Nephron (organoid): ENCODE measurements at regions not wholly inside any gene's neighbourhood (a gene's known extent, or its start where the extent isn't known, plus 50 kb on each side); places are given as distances from the start of the nearest gene placed in this dataset.

Source experiments
- H3K27ac Mint-ChIP-seq, 3 experiments: 2 replicates each; pipeline ENCODE4 v1.8.0; 2020; ENCODE audit warnings: mixed read lengths in 3 of 3, mild to moderate bottlenecking in 2 of 3, moderate library complexity in 1 of 3
- H3K27me3 Mint-ChIP-seq: 2 replicates; pipeline ENCODE4 v1.8.0; 2021; ENCODE audit warnings: low read depth, mild to moderate bottlenecking, moderate library complexity, mixed read lengths
- H3K36me3 Mint-ChIP-seq: 2 replicates; pipeline ENCODE4 v1.8.0; 2020; ENCODE audit warnings: low read depth, mixed read lengths
- H3K4me1 Mint-ChIP-seq: 2 replicates; pipeline ENCODE4 v1.8.0; 2020; ENCODE audit warnings: mixed read lengths
- H3K4me3 Mint-ChIP-seq, 3 experiments: 2 replicates each; pipeline ENCODE4 v1.8.0; 2020; ENCODE audit warnings: mild to moderate bottlenecking in 3 of 3, mixed read lengths in 3 of 3, moderate library complexity in 2 of 3
- H3K9me3 Mint-ChIP-seq: 2 replicates; pipeline ENCODE4 v1.8.0; 2020; ENCODE audit warnings: mixed read lengths
- CTCF ChIP-seq, 3 experiments: fragments of 200-600 bp; sonication (generic); IDR thresholded peaks; one replicate each; pipeline ENCODE4 v1.5.0; 2021; ENCODE audit warnings: antibody characterized with exemption in 3 of 3; ENCODE audit not compliant: unreplicated experiment in 3 of 3

GRCh38 chr13:90615767-90616166 lies 731.7 kb upstream of the MIR17HG start:
- Mint-ChIP-seq H3K36me3 (no peaks in the 10 kb centered on the region), H3K9me3 (peaks cover 9% of the 10 kb centered on the region), H3K27ac (no peak overlapping the region), H3K4me1 (no peaks in the 10 kb centered on the region), H3K4me3 (no peak overlapping the region), H3K27me3 (no peaks in the 10 kb centered on the region)
- TF ChIP-seq CTCF (IDR thresholded peaks at IDR 0.05; ENCODE audit: unreplicated experiment in 3 of 3) = no peak

GRCh38 chr13:90618133-90618532 lies 729.4 kb upstream of the MIR17HG start:
- Mint-ChIP-seq H3K27me3 (no peaks in the 10 kb centered on the region), H3K4me1 (no peaks in the 10 kb centered on the region), H3K9me3 (peaks cover 9% of the 10 kb centered on the region), H3K27ac (no peak overlapping the region), H3K4me3 (no peak overlapping the region), H3K36me3 (no peaks in the 10 kb centered on the region)
- no peak for TF ChIP-seq CTCF (IDR thresholded peaks at IDR 0.05; ENCODE audit: unreplicated experiment in 3 of 3)

GRCh38 chr13:90622541-90622940 lies 724.9 kb upstream of the MIR17HG start:
- Mint-ChIP-seq H3K36me3 (no peaks in the 10 kb centered on the region), H3K27ac (no peak overlapping the region), H3K27me3 (no peaks in the 10 kb centered on the region), H3K9me3 (peaks cover 7% of the 10 kb centered on the region), H3K4me1 (no peaks in the 10 kb centered on the region), H3K4me3 (no peak overlapping the region)
- no peak for TF ChIP-seq CTCF (IDR thresholded peaks at IDR 0.05; ENCODE audit: unreplicated experiment in 3 of 3)

- Mint-ChIP-seq H3K36me3 (no peaks in the 10 kb centered on the region), H3K27ac (no peak overlapping the region), H3K4me3 (no peak overlapping the region), H3K4me1 (no peaks in the 10 kb centered on the region), H3K27me3 (no peaks in the 10 kb centered on the region), H3K9me3 (peaks cover 1% of the 10 kb centered on the region)
- TF ChIP-seq CTCF (IDR thresholded peaks at IDR 0.05; ENCODE audit: unreplicated experiment in 3 of 3) = no peak
These were observed 724.0 kb upstream of the MIR17HG start for GRCh38 chr13:90623318-90624011.

- Mint-ChIP-seq H3K4me1 (no peaks in the 10 kb centered on the region), H3K9me3 (no peaks in the 10 kb centered on the region), H3K27me3 (no peaks in the 10 kb centered on the region), H3K36me3 (no peaks in the 10 kb centered on the region), H3K4me3 (no peak overlapping the region), H3K27ac (no peak overlapping the region)
- TF ChIP-seq CTCF (IDR thresholded peaks at IDR 0.05; ENCODE audit: unreplicated experiment in 3 of 3) = no peak
These were observed 719.7 kb upstream of the MIR17HG start for GRCh38 chr13:90627813-90628212.

GRCh38 chr13:90628471-90628870 lies 719.0 kb upstream of the MIR17HG start:
- no peak for TF ChIP-seq CTCF (IDR thresholded peaks at IDR 0.05; ENCODE audit: unreplicated experiment in 3 of 3)
- no peaks in the 10 kb centered on the region for H3K4me1 Mint-ChIP-seq
- no peak overlapping the region for H3K4me3 Mint-ChIP-seq
- H3K9me3 Mint-ChIP-seq = no peaks in the 10 kb centered on the region
- H3K27ac Mint-ChIP-seq = no peak overlapping the region
- H3K27me3 Mint-ChIP-seq = no peaks in the 10 kb centered on the region
- H3K36me3 Mint-ChIP-seq = no peaks in the 10 kb centered on the region
